IMR-90 (cell line): ENCODE measurements at regions not wholly inside any gene's neighbourhood (a gene's known extent, or its start where the extent isn't known, plus 50 kb on each side); places are given as distances from the start of the nearest gene placed in this dataset.

Experiments
- ATAC-seq: fragments of 200-7000 bp; cut with Tn5 transposase; 2 replicates; pipeline ENCODE4 v1.9.1; 2020; ENCODE audit warnings: low read depth, mild to moderate bottlenecking, moderate library complexity
- BruUV-seq: library from RNA; stranded (reverse); fragments of 400-500 nt; replicated peaks from 2 replicates; lab custom pipeline; 2021; lab: Mats Ljungman, UMichigan
- CTCF ChIA-PET: fragments of 300-600 bp; formaldehyde crosslinking; extraction: SDS; loops from one replicate; lab custom pipeline; 2021; ENCODE audit warnings: antibody characterized with exemption; lab: Yijun Ruan, JAX
- POLR2A ChIA-PET: fragments of 300-600 bp; sonication (Branson Sonifier 250); formaldehyde crosslinking; loops from one replicate; lab custom pipeline; 2022; ENCODE audit warnings: antibody characterized with exemption; ENCODE audit not compliant: unreplicated experiment; lab: Charles Lee
- DNase-seq: peaks from one replicate; pipeline ENCODE4 v3.0.0; 2013
- H2AFZ ChIP-seq: replicated peaks from 2 replicates; pipeline ENCODE3; 2013; ENCODE audit warnings: low read length, mild to moderate bottlenecking; ENCODE audit not compliant: poor library complexity
- H2AK5ac ChIP-seq: 2 replicates; pipeline ENCODE4 v1.6.1; 2013; ENCODE audit warnings: low read depth, low read length, inconsistent platforms
- H2AK9ac ChIP-seq: replicated peaks from 2 replicates; pipeline ENCODE3; 2013; ENCODE audit warnings: mild to moderate bottlenecking, low read depth, low read length, moderate library complexity; ENCODE audit not compliant: poor library complexity
- H2BK120ac ChIP-seq: 2 replicates; pipeline ENCODE4 v1.6.1; 2013; ENCODE audit warnings: low read depth, low read length, inconsistent platforms
- H2BK15ac ChIP-seq: 3 replicates; pipeline ENCODE4 v1.6.1; 2013; ENCODE audit warnings: low read depth, low read length, inconsistent platforms
- H2BK20ac ChIP-seq: 2 replicates; pipeline ENCODE4 v1.6.1; 2013; ENCODE audit warnings: low read depth, mild to moderate bottlenecking, inconsistent platforms, low read length, moderate library complexity
- H2BK5ac ChIP-seq: 2 replicates; pipeline ENCODE4 v1.6.1; 2013; ENCODE audit warnings: mild to moderate bottlenecking, low read depth, low read length, inconsistent platforms; ENCODE audit not compliant: poor library complexity, severe bottlenecking
- H3K14ac ChIP-seq: replicated peaks from 2 replicates; pipeline ENCODE4 v1.6.1; 2013; ENCODE audit warnings: low read depth, low read length, inconsistent platforms
- H3K18ac ChIP-seq: 2 replicates; pipeline ENCODE4 v1.6.1; 2013; ENCODE audit warnings: low read depth, low read length, control low read depth
- H3K23ac ChIP-seq: 2 replicates; pipeline ENCODE4 v1.6.1; 2013; ENCODE audit warnings: low read depth, low read length, inconsistent platforms
- H3K27ac ChIP-seq: 2 replicates; pipeline ENCODE4 v1.5.1; 2013; ENCODE audit warnings: mild to moderate bottlenecking, control low read depth, low read length; ENCODE audit not compliant: insufficient read depth
- H3K27me3 ChIP-seq: 2 replicates; pipeline ENCODE4 v1.6.1; 2013; ENCODE audit warnings: low read length; ENCODE audit not compliant: control insufficient read depth, insufficient read depth
- H3K36me3 ChIP-seq: 2 replicates; pipeline ENCODE4 v1.6.1; 2013; ENCODE audit warnings: low read length, mixed read lengths; ENCODE audit not compliant: control insufficient read depth, insufficient read depth
- H3K4ac ChIP-seq: 2 replicates; pipeline ENCODE4 v1.6.1; 2013; ENCODE audit warnings: low read depth, low read length, inconsistent platforms
- H3K4me1 ChIP-seq: 2 replicates; pipeline ENCODE4 v1.6.1; 2013; ENCODE audit warnings: low read length, mixed read lengths; ENCODE audit not compliant: control insufficient read depth, insufficient read depth
- H3K4me2 ChIP-seq: 2 replicates; pipeline ENCODE4 v1.6.1; 2013; ENCODE audit warnings: low read depth, mild to moderate bottlenecking, control low read depth, low read length, moderate library complexity
- H3K4me3 ChIP-seq: 2 replicates; pipeline ENCODE4 v1.5.1; 2013; ENCODE audit warnings: low read depth, mild to moderate bottlenecking, control low read depth, low read length, moderate library complexity; ENCODE audit not compliant: insufficient read depth
- H3K56ac ChIP-seq: 2 replicates; pipeline ENCODE4 v1.6.1; 2013; ENCODE audit warnings: low read length, inconsistent platforms; ENCODE audit not compliant: insufficient read depth; ENCODE audit errors: extremely low read depth
- H3K79me1 ChIP-seq, 2 experiments: 2 replicates each; pipeline ENCODE4 v1.6.1; 2013; ENCODE audit warnings: low read length in 2 of 2, inconsistent platforms in 1 of 2, low read depth in 1 of 2
- H3K9ac ChIP-seq: 2 replicates; pipeline ENCODE4 v1.6.1; 2013; ENCODE audit warnings: low read depth, low read length, control low read depth
- H3K9me1 ChIP-seq: 2 replicates; pipeline ENCODE4 v1.6.1; 2013; ENCODE audit warnings: low read length, inconsistent platforms; ENCODE audit not compliant: insufficient read depth
- H3K9me3 ChIP-seq: 2 replicates; pipeline ENCODE4 v1.6.1; 2013; ENCODE audit warnings: low read length; ENCODE audit not compliant: control insufficient read depth, insufficient read depth
- H4K20me1 ChIP-seq: 2 replicates; pipeline ENCODE4 v1.6.1; 2013; ENCODE audit warnings: low read length, inconsistent platforms; ENCODE audit not compliant: insufficient read depth
- H4K5ac ChIP-seq: 2 replicates; pipeline ENCODE4 v1.6.1; 2013; ENCODE audit warnings: mild to moderate bottlenecking, low read depth, low read length, control low read depth
- H4K8ac ChIP-seq, 2 experiments: 2 replicates each; pipeline ENCODE4 v1.6.1; 2013; ENCODE audit warnings: low read depth in 2 of 2, low read length in 2 of 2, control low read depth in 1 of 2, inconsistent platforms in 1 of 2
- H4K91ac ChIP-seq: 2 replicates; pipeline ENCODE4 v1.6.1; 2013; ENCODE audit warnings: low read depth, low read length, inconsistent platforms; ENCODE audit not compliant: insufficient read depth
- BHLHE40 ChIP-seq: fragments of 150-350 bp; IDR thresholded peaks from 2 replicates; pipeline ENCODE4 v1.6.1; 2016; ENCODE audit warnings: mild to moderate bottlenecking, low read depth, low read length
- CEBPB ChIP-seq: IDR thresholded peaks from 2 replicates; pipeline ENCODE4 v1.6.1; 2012; ENCODE audit warnings: low read depth, low read length, improper control_type of control experiment
- CHD1 ChIP-seq: IDR thresholded peaks from 2 replicates; pipeline ENCODE4 v1.6.1; 2012; ENCODE audit warnings: low read depth, low read length, improper control_type of control experiment
- CTCF ChIP-seq: conservative IDR thresholded peaks from 2 replicates; pipeline ENCODE4 v1.5.1; 2012; ENCODE audit warnings: mild to moderate bottlenecking, low read depth, low read length, improper control_type of control experiment
- ELK1 ChIP-seq: fragments of 150-350 bp; IDR thresholded peaks from 2 replicates; pipeline ENCODE4 v1.6.1; 2016; ENCODE audit warnings: low read depth, mild to moderate bottlenecking, low read length, moderate library complexity, borderline replicate concordance
- FOS ChIP-seq: fragments of 150-350 bp; IDR thresholded peaks from 2 replicates; pipeline ENCODE4 v1.6.1; 2016; ENCODE audit warnings: low read depth, low read length
- MAFK ChIP-seq: IDR thresholded peaks from 2 replicates; pipeline ENCODE4 v1.6.1; 2012; ENCODE audit warnings: low read depth, low read length, improper control_type of control experiment
- MAZ ChIP-seq: IDR thresholded peaks from 2 replicates; pipeline ENCODE4 v1.6.1; 2012; ENCODE audit warnings: low read depth, mild to moderate bottlenecking, low read length, improper control_type of control experiment, moderate library complexity, borderline replicate concordance
- MXI1 ChIP-seq: IDR thresholded peaks from 2 replicates; pipeline ENCODE4 v1.6.1; 2012; ENCODE audit warnings: low read depth, mild to moderate bottlenecking, low read length, moderate library complexity, borderline replicate concordance
- NFE2L2 ChIP-seq: fragments of 150-350 bp; IDR thresholded peaks from 2 replicates; pipeline ENCODE4 v1.6.1; 2016; ENCODE audit warnings: low read depth, mild to moderate bottlenecking, low read length
- POLR2A ChIP-seq: IDR thresholded peaks from 2 replicates; pipeline ENCODE4 v1.6.1; 2012; ENCODE audit warnings: mild to moderate bottlenecking, low read depth, low read length
- RAD21 ChIP-seq: IDR thresholded peaks from 2 replicates; pipeline ENCODE4 v1.6.1; 2012; ENCODE audit warnings: low read length, improper control_type of control experiment
- RCOR1 ChIP-seq: IDR thresholded peaks from 2 replicates; pipeline ENCODE4 v1.6.1; 2012; ENCODE audit warnings: mild to moderate bottlenecking, low read length, improper control_type of control experiment; ENCODE audit not compliant: insufficient replicate concordance
- RFX5 ChIP-seq: IDR thresholded peaks from 2 replicates; pipeline ENCODE4 v1.8.0; 2012; ENCODE audit warnings: low read depth, mild to moderate bottlenecking, low read length, moderate library complexity
- SMC3 ChIP-seq: fragments of 150-350 bp; IDR thresholded peaks from 2 replicates; pipeline ENCODE4 v1.6.1; 2016; ENCODE audit warnings: low read depth, mild to moderate bottlenecking, antibody characterized with exemption, low read length, moderate library complexity
- USF2 ChIP-seq: fragments of 150-350 bp; IDR thresholded peaks from 2 replicates; pipeline ENCODE4 v1.6.1; 2017; ENCODE audit warnings: mild to moderate bottlenecking, antibody characterized with exemption, low read length, low read depth
- WGBS, 2 experiments: methylation state at CpG; one replicate each; pipeline versions ENCODE4 v1.1.5 to v1.1.7; 2013; ENCODE audit warnings: missing lambda C conversion rate in 2 of 2; ENCODE audit not compliant: insufficient read length in 1 of 2; ENCODE audit errors: extremely low coverage in 2 of 2; 5-methylcytosine and 5-hydroxymethylcytosine counted together
- dilution Hi-C: fragments of 300-500 bp; cut with HindIII; formaldehyde crosslinking; loops from one replicate; pipeline ENCODE4 v1.14.3; 2018; ENCODE audit warnings: low sequenced_read_pairs; ENCODE audit not compliant: unreplicated experiment
- in situ Hi-C: fragments of 300-500 bp; cut with MboI; formaldehyde crosslinking; loops from 3 replicates; pipeline ENCODE4 v1.14.3; 2019; ENCODE audit warnings: low sequenced_read_pairs, inconsistent platforms, mixed read lengths
- intact Hi-C: fragments of 100-400 bp; cut with micrococcal nuclease; formaldehyde crosslinking; loops from 2 replicates; pipeline ENCODE4 v1.10.0; 2022

GRCh38 chr4:20085653-20086052, 166.1 kb upstream of the SLIT2 start:
- H4K91ac ChIP-seq: no peak overlapping the region
- H4K20me1 ChIP-seq: no peaks in the 10 kb centered on the region
- dilution Hi-C loops: no loop called here
- ATAC-seq: no peak
- H4K8ac ChIP-seq: no peak overlapping the region
- H2BK5ac ChIP-seq: no peak overlapping the region
- no peak overlapping the region for H3K27ac ChIP-seq
- no peaks in the 10 kb centered on the region for H3K9me1 ChIP-seq
- no peak overlapping the region for H3K14ac ChIP-seq
- no peak overlapping the region for H2BK20ac ChIP-seq
- H3K23ac ChIP-seq: no peak overlapping the region
- H2AFZ ChIP-seq: no peak overlapping the region
- no peak overlapping the region for H3K4me3 ChIP-seq
- no peaks in the 10 kb centered on the region for H3K4me1 ChIP-seq
- no peak overlapping the region for H4K5ac ChIP-seq
- H2AK9ac ChIP-seq: no peak overlapping the region
- H3K79me1 ChIP-seq: no peaks in the 10 kb centered on the region
- intact Hi-C loops: no loop called here
- H3K27me3 ChIP-seq: no peaks in the 10 kb centered on the region
- H3K9me3 ChIP-seq: no peaks in the 10 kb centered on the region
- no peak overlapping the region for H3K9ac ChIP-seq
- H2BK120ac ChIP-seq: no peak overlapping the region
- POLR2A ChIA-PET: no interaction called here
- H3K56ac ChIP-seq: no peak overlapping the region
- DNase-seq: no peak
- no peak overlapping the region for H2AK5ac ChIP-seq
- in situ Hi-C loops: no loop called here
- WGBS, 2 experiments: no CpG with 5 or more reads among the region's 1 CpG
- no peak overlapping the region for H3K4me2 ChIP-seq
- H2BK15ac ChIP-seq: no peak overlapping the region
- H3K36me3 ChIP-seq: no peaks in the 10 kb centered on the region
- no peak for TF ChIP-seq BHLHE40
- TF ChIP-seq CHD1: no peak
- no peak for TF ChIP-seq RCOR1
- TF ChIP-seq MAZ: no peak
- no peak for TF ChIP-seq MAFK
- no peak for TF ChIP-seq USF2
- TF ChIP-seq RFX5: no peak
- no peak for TF ChIP-seq ELK1
- no peak for TF ChIP-seq NFE2L2
- TF ChIP-seq MXI1: no peak
- no peak for TF ChIP-seq POLR2A
- TF ChIP-seq RAD21: no peak
- TF ChIP-seq CEBPB: no peak
- no peak for TF ChIP-seq CTCF
- TF ChIP-seq FOS: no peak
- TF ChIP-seq SMC3: no peak
- H3K18ac ChIP-seq: no peak overlapping the region
- CTCF ChIA-PET: no interaction called here
- no peak overlapping the region for H3K4ac ChIP-seq
- BruUV-seq: no TSS peak
